A549 (cell line): ENCODE measurements at regions not wholly inside any gene's neighbourhood (a gene's known extent, or its start where the extent isn't known, plus 50 kb on each side); places are given as distances from the start of the nearest gene placed in this dataset.

Experiments used
- BHLHE40 ChIP-seq: IDR thresholded peaks from 2 replicates; pipeline ENCODE4 v1.6.1; 2012; ENCODE audit warnings: low read depth, low read length, inconsistent platforms
- CHD2 ChIP-seq: fragments of 150-350 bp; IDR thresholded peaks from 2 replicates; pipeline ENCODE4 v1.6.1; 2014; ENCODE audit warnings: low read length; ENCODE audit not compliant: partially characterized antibody
- CTCF ChIP-seq: fragments of >200 bp; sonication (Bioruptor Twin); formaldehyde crosslinking; IDR thresholded peaks from 3 replicates; pipeline ENCODE4 v1.5.1; 2016
- EHMT2 ChIP-seq: fragments of 200-600 bp; sonication (generic); IDR thresholded peaks from 2 replicates; pipeline ENCODE4 v1.6.1; 2016; ENCODE audit warnings: antibody characterized with exemption, low read depth, mild to moderate bottlenecking, moderate library complexity
- KDM1A ChIP-seq: fragments of 200-600 bp; sonication (generic); IDR thresholded peaks from 2 replicates; pipeline ENCODE4 v1.6.1; 2016; ENCODE audit warnings: low read depth, mild to moderate bottlenecking
- MAZ ChIP-seq: fragments of 150-350 bp; IDR thresholded peaks from 2 replicates; pipeline ENCODE4 v1.6.1; 2014; ENCODE audit warnings: antibody characterized with exemption, low read depth, low read length, borderline replicate concordance
- PBX3 ChIP-seq: IDR thresholded peaks from 2 replicates; pipeline ENCODE4 v1.6.1; 2012
- POLR2A ChIP-seq: IDR thresholded peaks from 2 replicates; pipeline ENCODE4 v1.6.1; 2012; ENCODE audit warnings: mild to moderate bottlenecking, low read length
- RAD21 ChIP-seq, 2 experiments: fragments of >200 bp in 1 of 2; sonication (Bioruptor Twin) in 1 of 2; formaldehyde crosslinking in 1 of 2; IDR thresholded peaks in 1 of 2; conservative IDR thresholded peaks in 1 of 2; 2 replicates in 1 of 2; 3 replicates in 1 of 2; pipeline ENCODE4 v1.6.1; 2012 to 2018; ENCODE audit warnings: inconsistent platforms in 1 of 2
- RCOR1 ChIP-seq: fragments of 150-350 bp; IDR thresholded peaks from 2 replicates; pipeline ENCODE4 v1.6.1; 2014; ENCODE audit warnings: antibody characterized with exemption, low read length, low read depth
- TP53 ChIP-seq: fragments of 250-450 bp; sonication (Bioruptor Pico); IDR thresholded peaks from 2 replicates; pipeline ENCODE4 v1.5.0; 2021; ENCODE audit warnings: mild to moderate bottlenecking, moderate library complexity
- USF2 ChIP-seq: fragments of 450-650 bp; IDR thresholded peaks from 2 replicates; pipeline ENCODE4 v1.6.1; 2014; ENCODE audit warnings: antibody characterized with exemption
- ZFP36 ChIP-seq: fragments of 450-650 bp; IDR thresholded peaks from 2 replicates; pipeline ENCODE4 v1.6.1; 2014; ENCODE audit warnings: borderline replicate concordance; ENCODE audit not compliant: partially characterized antibody
- TF ChIP-seq, protein P1 (sequence below): fragments of 150-350 bp; IDR thresholded peaks from 2 replicates; pipeline ENCODE4 v1.6.1; 2014; ENCODE audit warnings: low read depth, mild to moderate bottlenecking, low read length

DNA sequence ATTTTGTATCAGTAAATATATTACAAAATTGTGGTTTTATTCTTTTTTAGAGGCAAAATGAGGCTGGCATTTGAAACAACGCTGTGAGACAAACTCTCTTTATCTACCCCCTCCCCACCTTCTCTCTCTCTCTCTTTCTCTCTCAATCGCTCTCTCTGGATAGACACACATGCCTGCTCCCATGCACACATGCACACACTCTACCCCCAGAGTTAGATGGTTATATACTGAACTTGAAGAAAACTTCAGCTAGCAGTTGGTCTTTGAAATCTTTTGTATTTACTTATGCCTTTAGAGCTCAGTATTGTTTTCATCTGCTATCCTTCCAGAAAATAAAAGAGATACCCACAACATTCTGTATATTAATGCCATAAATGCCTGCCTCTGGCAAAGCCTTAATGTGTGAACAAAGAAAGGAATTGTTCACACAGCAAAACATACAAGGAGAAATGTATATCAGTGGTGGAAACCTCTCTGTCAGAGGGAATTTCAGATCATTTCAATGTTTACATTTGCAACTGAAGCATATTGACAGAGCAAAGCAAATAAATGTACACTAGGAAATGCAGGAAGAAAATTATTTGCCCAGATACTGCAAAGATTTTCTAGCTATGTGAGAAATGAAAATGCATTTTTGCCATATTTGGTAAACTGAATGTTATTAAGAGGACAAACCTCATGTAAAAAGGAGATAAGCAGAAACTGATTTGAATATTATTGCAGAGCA lies 217.0 kb upstream of the UBE2E3 start:
- TF ChIP-seq, protein P1, sequence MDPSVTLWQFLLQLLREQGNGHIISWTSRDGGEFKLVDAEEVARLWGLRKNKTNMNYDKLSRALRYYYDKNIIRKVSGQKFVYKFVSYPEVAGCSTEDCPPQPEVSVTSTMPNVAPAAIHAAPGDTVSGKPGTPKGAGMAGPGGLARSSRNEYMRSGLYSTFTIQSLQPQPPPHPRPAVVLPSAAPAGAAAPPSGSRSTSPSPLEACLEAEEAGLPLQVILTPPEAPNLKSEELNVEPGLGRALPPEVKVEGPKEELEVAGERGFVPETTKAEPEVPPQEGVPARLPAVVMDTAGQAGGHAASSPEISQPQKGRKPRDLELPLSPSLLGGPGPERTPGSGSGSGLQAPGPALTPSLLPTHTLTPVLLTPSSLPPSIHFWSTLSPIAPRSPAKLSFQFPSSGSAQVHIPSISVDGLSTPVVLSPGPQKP = no peak
- TF ChIP-seq CTCF (no peak), POLR2A (no peak), ZFP36 (no peak), EHMT2 (no peak), RCOR1 (no peak), BHLHE40 (no peak), KDM1A (no peak), USF2 (no peak), CHD2 (no peak), PBX3 (no peak), MAZ (no peak), RAD21 (conservative IDR thresholded peaks at IDR 0.05 in 1 of 2, IDR thresholded peaks at IDR 0.05 in 1 of 2) (peak in 1 of 2 experiments; percentile 13; a peak in 1 of 5 replicates), TP53 (CRISPR knock-in tag) (no peak)
